ENCODE measurements at regions not wholly inside any gene's neighbourhood (a gene's known extent, or its start where the extent isn't known, plus 50 kb on each side); places are given as distances from the start of the nearest gene placed in this dataset.

GRCh38 chr20:20824924-20825584 is 112.6 kb upstream of the RALGAPA2 start (continued):
- TF ChIP-seq ZNF318 (CRISPR knock-in tag; IDR thresholded peaks at IDR 0.05) (no peak), MIER3 (CRISPR knock-in tag; IDR thresholded peaks at IDR 0.05; ENCODE audit: borderline replicate concordance) (no peak), ZBTB42 (CRISPR knock-in tag; IDR thresholded peaks at IDR 0.05) (no peak), ZNF543 (CRISPR knock-in tag; IDR thresholded peaks at IDR 0.05) (no peak), IRF9 (CRISPR knock-in tag; IDR thresholded peaks at IDR 0.05; ENCODE audit: borderline replicate concordance) (no peak), ZSCAN30 (CRISPR knock-in tag; IDR thresholded peaks at IDR 0.05) (no peak), ZNF562 (CRISPR knock-in tag; IDR thresholded peaks at IDR 0.05; ENCODE audit: borderline replicate concordance) (no peak), KLF11 (CRISPR knock-in tag; IDR thresholded peaks at IDR 0.05) (no peak), ZBTB20 (CRISPR knock-in tag; IDR thresholded peaks at IDR 0.05; ENCODE audit: borderline replicate concordance, low read depth) (0 out of 2 replicates have a peak, but pooled peaks have one; percentile 34), ZNF253 (CRISPR knock-in tag; IDR thresholded peaks at IDR 0.05; ENCODE audit: borderline replicate concordance) (no peak), GATAD2A (CRISPR knock-in tag; IDR thresholded peaks at IDR 0.05) (0 out of 2 replicates have a peak, but pooled peaks have one; percentile 23), ZNF12 (CRISPR knock-in tag; IDR thresholded peaks at IDR 0.05) (no peak), SIX1 (CRISPR knock-in tag; IDR thresholded peaks at IDR 0.05; ENCODE audit: borderline replicate concordance) (no peak), CBX2 (IDR thresholded peaks at IDR 0.05; ENCODE audit: low read depth, low read length) (no peak), CBX2 (CRISPR knock-in tag; IDR thresholded peaks at IDR 0.05; ENCODE audit: low read depth) (no peak), AKAP8 (CRISPR knock-in tag; IDR thresholded peaks at IDR 0.05) (no peak), NFKBIZ (CRISPR knock-in tag; IDR thresholded peaks at IDR 0.05) (no peak), KDM5B (CRISPR knock-in tag; IDR thresholded peaks at IDR 0.05; ENCODE audit: borderline replicate concordance) (no peak), ZMYM2 (CRISPR knock-in tag; IDR thresholded peaks at IDR 0.05) (no peak), ZXDC (CRISPR knock-in tag; IDR thresholded peaks at IDR 0.05) (no peak)
